HEK293 (cell line): ENCODE measurements at regions not wholly inside any gene's neighbourhood (a gene's known extent, or its start where the extent isn't known, plus 50 kb on each side); places are given as distances from the start of the nearest gene placed in this dataset.

Experiments
- CTCF ChIA-PET: fragments of 350-600 bp; formaldehyde crosslinking; extraction: SDS; loops from one replicate; lab custom pipeline; 2021; ENCODE audit warnings: antibody characterized with exemption; lab: Yijun Ruan, JAX
- POLR2A ChIA-PET: fragments of 300-600 bp; formaldehyde crosslinking; extraction: SDS; loops from one replicate; lab custom pipeline; 2020; ENCODE audit warnings: antibody characterized with exemption, inconsistent platforms; lab: Yijun Ruan, JAX
- H3K27ac ChIP-seq: fragments of 200-500 bp; sonication (Bioruptor generic); 2 replicates; pipeline ENCODE4 v1.5.1; 2014; ENCODE audit warnings: low read depth, low read length, control low read depth, inconsistent platforms; ENCODE audit errors: extremely low read depth
- H3K36me3 ChIP-seq, 2 experiments: fragments of 200-500 bp in 1 of 2; sonication (Bioruptor generic) in 1 of 2; 1 replicate in 1 of 2; 2 replicates in 1 of 2; pipeline ENCODE4 v1.5.1; 2014 to 2017; ENCODE audit warnings: inconsistent platforms in 2 of 2, low read length in 2 of 2; ENCODE audit not compliant: control insufficient read depth in 2 of 2, insufficient read depth in 1 of 2
- H3K4me1 ChIP-seq: fragments of 200-500 bp; sonication (Bioruptor generic); 2 replicates; pipeline ENCODE4 v1.5.1; 2014; ENCODE audit warnings: mild to moderate bottlenecking, low read length, inconsistent platforms; ENCODE audit not compliant: control insufficient read depth, insufficient read depth
- H3K4me3 ChIP-seq: 2 replicates; pipeline ENCODE4 v1.5.1; 2011; ENCODE audit warnings: low read depth, mild to moderate bottlenecking, control low read depth, low read length, moderate library complexity
- H3K9me3 ChIP-seq: fragments of 200-500 bp; sonication (Bioruptor generic); 2 replicates; pipeline ENCODE4 v1.5.1; 2014; ENCODE audit warnings: low read depth, low read length, inconsistent platforms; ENCODE audit not compliant: control insufficient read depth, insufficient read depth
- ATF2 ChIP-seq: fragments of 450-650 bp; formaldehyde crosslinking; IDR thresholded peaks from 2 replicates; pipeline ENCODE4 v1.5.1; 2016; ENCODE audit warnings: missing biosample characterization, missing genetic modification characterization, low read depth
- GLI4 ChIP-seq: fragments of 450-650 bp; formaldehyde crosslinking; IDR thresholded peaks from 2 replicates; pipeline ENCODE4 v1.5.1; 2016; ENCODE audit warnings: missing biosample characterization, missing genetic modification characterization
- HOXA7 ChIP-seq: sonication (generic); formaldehyde crosslinking; IDR thresholded peaks from 2 replicates; pipeline ENCODE4 v1.8.1; 2022; ENCODE audit warnings: missing genetic modification reagents, borderline replicate concordance
- INSM2 ChIP-seq: fragments of 450-650 bp; formaldehyde crosslinking; IDR thresholded peaks from 2 replicates; pipeline ENCODE4 v1.5.1; 2016; ENCODE audit warnings: missing biosample characterization, missing genetic modification characterization
- REPIN1 ChIP-seq: fragments of 450-650 bp; formaldehyde crosslinking; IDR thresholded peaks from 2 replicates; pipeline ENCODE4 v1.5.1; 2017; ENCODE audit warnings: missing biosample characterization, missing genetic modification characterization, low read depth
- SALL2 ChIP-seq: fragments of 450-650 bp; formaldehyde crosslinking; IDR thresholded peaks from 2 replicates; pipeline ENCODE4 v1.5.0; 2017; ENCODE audit warnings: missing biosample characterization, mild to moderate bottlenecking, missing genetic modification characterization, borderline replicate concordance
- ZBTB7A ChIP-seq: fragments of 450-650 bp; formaldehyde crosslinking; IDR thresholded peaks from 2 replicates; pipeline ENCODE4 v1.5.1; 2016; ENCODE audit warnings: low read depth, missing biosample characterization, missing genetic modification characterization
- ZFP3 ChIP-seq: fragments of 450-650 bp; formaldehyde crosslinking; IDR thresholded peaks from 2 replicates; pipeline ENCODE4 v1.5.1; 2016; ENCODE audit warnings: low read depth, missing biosample characterization, missing genetic modification characterization
- ZNF112 ChIP-seq: fragments of 450-650 bp; formaldehyde crosslinking; IDR thresholded peaks from 2 replicates; pipeline ENCODE4 v1.5.0; 2017; ENCODE audit warnings: missing biosample characterization, missing genetic modification characterization
- ZNF114 ChIP-seq: fragments of 450-650 bp; formaldehyde crosslinking; IDR thresholded peaks from 2 replicates; pipeline ENCODE4 v1.5.0; 2017; ENCODE audit warnings: missing biosample characterization, missing genetic modification characterization
- ZNF121 ChIP-seq: fragments of 450-650 bp; formaldehyde crosslinking; IDR thresholded peaks from 2 replicates; pipeline ENCODE4 v1.5.1; 2016; ENCODE audit warnings: missing biosample characterization, missing genetic modification characterization
- ZNF175 ChIP-seq: fragments of 450-650 bp; formaldehyde crosslinking; IDR thresholded peaks from 2 replicates; pipeline ENCODE4 v1.5.1; 2016; ENCODE audit warnings: missing biosample characterization, missing genetic modification characterization
- ZNF2 ChIP-seq: fragments of 450-650 bp; formaldehyde crosslinking; IDR thresholded peaks from 2 replicates; pipeline ENCODE4 v1.5.1; 2016; ENCODE audit warnings: missing biosample characterization, missing genetic modification characterization
- ZNF449 ChIP-seq: fragments of 450-650 bp; formaldehyde crosslinking; IDR thresholded peaks from 2 replicates; pipeline ENCODE4 v1.5.1; 2017; ENCODE audit warnings: missing biosample characterization, mild to moderate bottlenecking, missing genetic modification characterization, moderate library complexity
- ZNF513 ChIP-seq: fragments of 450-650 bp; IDR thresholded peaks from 2 replicates; pipeline ENCODE4 v1.5.1; 2018; ENCODE audit warnings: missing biosample characterization, missing genetic modification characterization
- ZNF624 ChIP-seq: fragments of 450-650 bp; formaldehyde crosslinking; IDR thresholded peaks from 2 replicates; pipeline ENCODE4 v1.5.1; 2017; ENCODE audit warnings: missing biosample characterization, missing genetic modification characterization
- ZNF639 ChIP-seq: fragments of 450-650 bp; formaldehyde crosslinking; IDR thresholded peaks from 2 replicates; pipeline ENCODE4 v1.5.1; 2016; ENCODE audit warnings: missing biosample characterization, missing genetic modification characterization
- ZNF660 ChIP-seq: fragments of 450-650 bp; IDR thresholded peaks from 2 replicates; pipeline ENCODE4 v1.5.1; 2018; ENCODE audit warnings: missing biosample characterization, mild to moderate bottlenecking, missing genetic modification characterization
- ZNF692 ChIP-seq: fragments of 450-650 bp; formaldehyde crosslinking; IDR thresholded peaks from 2 replicates; pipeline ENCODE4 v1.5.1; 2016; ENCODE audit warnings: missing biosample characterization, missing genetic modification characterization
- ZNF707 ChIP-seq: fragments of 450-650 bp; formaldehyde crosslinking; IDR thresholded peaks from 2 replicates; pipeline ENCODE4 v1.5.1; 2016; ENCODE audit warnings: missing biosample characterization, missing genetic modification characterization

- no peak for TF ChIP-seq ATF2
- no peak for TF ChIP-seq ZNF660
- TF ChIP-seq ZBTB7A (tag by site-specific recombination), result no peak
- TF ChIP-seq ZNF624 (tag by site-specific recombination), result no peak
- no peak for TF ChIP-seq ZNF639 (tag by site-specific recombination)
- no peak for TF ChIP-seq SALL2 (tag by site-specific recombination)
- TF ChIP-seq, all 188 proteins: peak for 0
- no peak overlapping the region for H3K4me3 ChIP-seq
- H3K27ac ChIP-seq, result no peak overlapping the region
- ChIA-PET CTCF (interaction anchor here (1.2 to 1.3 kb wide), 3 partner anchors 8 to 336 kb away, joined by 4 to 6 read pairs (median 6); no protein-coding TSS in a partner anchor), POLR2A (no interaction called here)
- H3K9me3 ChIP-seq, result no peaks in the 10 kb centered on the region
- no peaks in the 10 kb centered on the region for H3K36me3 ChIP-seq
- H3K4me1 ChIP-seq, result no peaks in the 10 kb centered on the region
These were observed 100.6 kb upstream of the SMAD3 start for GRCh38 chr15:66964791-66965190.

- Histone ChIP-seq H3K4me1 (no peaks in the 10 kb centered on the region), H3K36me3 (no peaks in the 10 kb centered on the region), H3K27ac (no peak overlapping the region), H3K9me3 (no peaks in the 10 kb centered on the region)
- POLR2A ChIA-PET, result no interaction called here
- TF ChIP-seq HOXA7 (CRISPR knock-in tag), result no peak
- TF ChIP-seq ZNF121 (tag by site-specific recombination), result no peak
- no peak for TF ChIP-seq GLI4 (tag by site-specific recombination)
- TF ChIP-seq ZNF114 (tag by site-specific recombination), result no peak
- TF ChIP-seq ZNF175 (tag by site-specific recombination), result no peak
- TF ChIP-seq ZNF707 (tag by site-specific recombination), result no peak
- no peak for TF ChIP-seq REPIN1
- no peak for TF ChIP-seq ZNF513 (tag by site-specific recombination)
- no peak for TF ChIP-seq ZNF692 (tag by site-specific recombination)
- no peak for TF ChIP-seq INSM2 (tag by site-specific recombination)
- TF ChIP-seq ZNF112 (tag by site-specific recombination), result no peak
- no peak for TF ChIP-seq ZNF2 (tag by site-specific recombination)
- no peak for TF ChIP-seq ZNF449 (tag by site-specific recombination)
- no peak for TF ChIP-seq ZFP3 (tag by site-specific recombination)
- TF ChIP-seq, all 188 proteins: peak for 0
- CTCF ChIA-PET, result interaction anchor here (0.5 to 2.2 kb wide), 8 partner anchors 9 to 1637 kb away, joined by 3 to 8 read pairs (median 6); no protein-coding TSS in a partner anchor
- H3K4me3 ChIP-seq, result no peak overlapping the region
These were observed 100.1 kb upstream of the SMAD3 start for GRCh38 chr15:66965201-66965900.
